Osteocyte (in vitro differentiated cells): ENCODE measurements at regions not wholly inside any gene's neighbourhood (a gene's known extent, or its start where the extent isn't known, plus 50 kb on each side); places are given as distances from the start of the nearest gene placed in this dataset.

Experiments
- DNase-seq: peaks from one replicate; pipeline ENCODE4 v3.0.0; 2021; ENCODE audit warnings: mixed read lengths; ENCODE audit not compliant: unreplicated experiment; ENCODE audit errors: extremely low spot score
- H3K27ac Mint-ChIP-seq: one replicate; pipeline ENCODE4 v1.8.0; 2021; ENCODE audit warnings: mild to moderate bottlenecking, mixed read lengths; ENCODE audit not compliant: unreplicated experiment
- H3K27me3 Mint-ChIP-seq: one replicate; pipeline ENCODE4 v1.8.0; 2021; ENCODE audit warnings: mixed read lengths; ENCODE audit not compliant: unreplicated experiment
- H3K36me3 Mint-ChIP-seq: one replicate; pipeline ENCODE4 v1.8.0; 2021; ENCODE audit warnings: mixed read lengths; ENCODE audit not compliant: unreplicated experiment
- H3K4me1 Mint-ChIP-seq: one replicate; pipeline ENCODE4 v1.8.0; 2021; ENCODE audit warnings: mixed read lengths; ENCODE audit not compliant: unreplicated experiment
- H3K4me3 Mint-ChIP-seq: one replicate; pipeline ENCODE4 v1.8.0; 2021; ENCODE audit warnings: mild to moderate bottlenecking, moderate library complexity, mixed read lengths; ENCODE audit not compliant: unreplicated experiment
- H3K9me3 Mint-ChIP-seq: one replicate; pipeline ENCODE4 v1.8.0; 2021; ENCODE audit warnings: mixed read lengths; ENCODE audit not compliant: unreplicated experiment
- CTCF ChIP-seq: fragments of 200-600 bp; sonication (generic); IDR thresholded peaks from 2 replicates; pipeline ENCODE4 v1.5.0; 2021; ENCODE audit warnings: antibody characterized with exemption, mild to moderate bottlenecking, moderate library complexity

GRCh38 chr15:69557020-69557706 is 104.5 kb downstream of the RPLP1 start:
- H3K9me3 Mint-ChIP-seq = no peaks in the 10 kb centered on the region
- DNase-seq = no peak
- no peak overlapping the region for H3K4me3 Mint-ChIP-seq
- H3K27me3 Mint-ChIP-seq = peaks cover 40% of the 10 kb centered on the region
- TF ChIP-seq CTCF = no peak
- H3K36me3 Mint-ChIP-seq = no peaks in the 10 kb centered on the region
- peaks cover 12% of the 10 kb centered on the region for H3K4me1 Mint-ChIP-seq
- H3K27ac Mint-ChIP-seq = no peak overlapping the region

- no peak for TF ChIP-seq CTCF
- no peaks in the 10 kb centered on the region for H3K9me3 Mint-ChIP-seq
- H3K36me3 Mint-ChIP-seq = no peaks in the 10 kb centered on the region
- DNase-seq = no peak
- no peak overlapping the region for H3K27ac Mint-ChIP-seq
- H3K27me3 Mint-ChIP-seq = peaks cover 46% of the 10 kb centered on the region
- H3K4me1 Mint-ChIP-seq = peaks cover 12% of the 10 kb centered on the region
- no peak overlapping the region for H3K4me3 Mint-ChIP-seq
These were observed 105.2 kb downstream of the RPLP1 start for GRCh38 chr15:69557707-69558409.

- H3K9me3 Mint-ChIP-seq = no peaks in the 10 kb centered on the region
- H3K27me3 Mint-ChIP-seq = peaks cover 49% of the 10 kb centered on the region
- no peak overlapping the region for H3K27ac Mint-ChIP-seq
- peaks cover 12% of the 10 kb centered on the region for H3K4me1 Mint-ChIP-seq
- no peaks in the 10 kb centered on the region for H3K36me3 Mint-ChIP-seq
- no peak for TF ChIP-seq CTCF
- H3K4me3 Mint-ChIP-seq = no peak overlapping the region
- no peak for DNase-seq
These were observed 107.0 kb downstream of the RPLP1 start for GRCh38 chr15:69559440-69560190.

- no peak for TF ChIP-seq CTCF
- no peaks in the 10 kb centered on the region for H3K9me3 Mint-ChIP-seq
- H3K36me3 Mint-ChIP-seq = no peaks in the 10 kb centered on the region
- peaks cover 12% of the 10 kb centered on the region for H3K4me1 Mint-ChIP-seq
- H3K27me3 Mint-ChIP-seq = peaks cover 50% of the 10 kb centered on the region
- no peak for DNase-seq
- no peak overlapping the region for H3K27ac Mint-ChIP-seq
- no peak overlapping the region for H3K4me3 Mint-ChIP-seq
These were observed 108.6 kb downstream of the RPLP1 start for GRCh38 chr15:69561071-69561784.
